ENCODE measurements at regions not wholly inside any gene's neighbourhood (a gene's known extent, or its start where the extent isn't known, plus 50 kb on each side); places are given as distances from the start of the nearest gene placed in this dataset.

DNA sequence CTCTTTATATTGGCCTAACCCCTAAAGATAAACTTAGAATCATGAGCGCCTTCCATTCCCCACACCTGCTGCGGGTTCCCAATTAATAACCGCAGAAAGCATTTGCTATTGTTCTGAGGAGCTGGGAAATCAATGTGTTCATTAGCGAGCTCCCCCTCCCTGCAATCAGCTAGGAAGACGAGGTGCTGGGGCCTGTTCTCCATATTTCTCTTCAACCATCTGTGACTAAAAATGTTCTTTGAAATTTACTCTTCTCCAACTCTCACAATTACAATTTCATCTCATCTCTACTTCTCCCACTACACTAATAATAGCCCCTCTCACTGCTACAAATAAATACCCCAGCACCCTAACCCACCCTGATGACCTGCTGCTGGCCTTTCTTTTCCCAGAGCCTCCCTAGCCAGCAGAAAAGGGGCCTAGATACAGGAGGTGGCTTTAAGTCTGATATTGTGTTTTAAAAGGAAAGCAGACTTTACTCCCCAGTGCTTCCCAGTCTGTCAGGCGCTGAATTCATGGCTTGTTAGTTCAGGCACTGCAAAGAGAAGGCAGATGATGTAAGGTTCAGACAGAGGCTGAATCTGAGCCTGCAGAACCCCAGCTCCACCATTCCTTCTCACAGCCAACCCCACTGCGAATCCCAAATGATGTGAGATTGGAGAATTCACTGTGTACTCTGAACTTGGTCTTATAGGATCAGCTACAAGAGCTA is 477.5 kb upstream of the DAB1 start:
- no peak for DNase-seq

DNA sequence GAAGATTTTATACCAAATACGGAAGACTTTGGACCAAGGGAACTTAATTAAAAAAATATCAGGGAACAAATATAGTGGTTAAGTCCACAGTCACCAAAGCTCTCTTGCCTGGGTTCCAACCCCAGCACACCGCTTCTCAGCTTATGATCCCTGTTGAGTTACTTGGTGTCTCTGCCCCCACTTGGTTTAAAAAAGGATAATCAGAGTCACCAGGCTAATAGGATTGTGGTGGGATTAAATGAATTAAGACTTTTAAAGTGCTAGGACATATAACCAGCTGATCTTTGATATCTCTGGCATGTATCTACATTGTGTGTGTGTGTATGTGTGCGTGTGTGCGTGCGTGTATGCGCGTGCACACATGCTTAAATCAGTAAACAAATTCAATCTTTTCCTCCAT is 474.7 kb upstream of the DAB1 start:
- no peak for DNase-seq

DNA sequence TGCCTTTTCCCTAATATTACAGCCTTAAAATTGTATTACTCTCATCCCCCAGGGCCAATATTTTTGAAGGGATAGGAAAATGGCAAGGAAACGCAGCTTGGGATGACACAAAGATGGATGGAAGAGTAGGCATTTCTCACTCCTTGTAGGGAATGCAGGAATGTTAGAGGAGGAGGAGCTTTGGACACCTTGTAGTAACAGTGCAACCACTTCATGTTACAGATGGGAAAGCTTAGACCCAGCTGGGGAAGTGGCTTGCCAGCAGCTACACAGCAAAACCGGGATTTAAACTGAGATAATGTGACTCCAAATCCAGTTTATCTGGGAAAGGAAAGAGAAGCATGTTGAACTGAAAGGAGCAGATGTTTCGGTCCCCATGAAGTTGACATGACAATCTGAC is 473.7 kb upstream of the DAB1 start:
- no peak for DNase-seq

DNA sequence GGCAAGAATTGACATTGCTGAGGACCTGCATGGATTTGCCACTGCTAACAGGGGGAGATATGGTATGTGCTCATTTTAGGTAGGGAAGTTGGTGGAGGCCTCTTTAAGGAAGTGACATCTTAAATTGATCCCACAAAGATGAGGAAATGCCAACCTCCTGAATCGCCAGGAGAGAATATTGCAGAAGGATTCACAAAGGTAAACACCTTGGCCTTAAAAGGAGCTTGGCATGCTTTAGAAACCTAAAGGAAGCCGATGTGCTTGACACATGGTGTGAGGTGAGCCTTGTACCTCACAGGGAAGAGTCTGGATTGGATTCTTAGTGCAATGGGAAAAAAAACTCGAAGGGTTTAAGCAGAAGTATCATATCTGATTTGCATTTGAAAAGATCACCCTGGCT is 470.5 kb upstream of the DAB1 start:
- no peak for DNase-seq

DNA sequence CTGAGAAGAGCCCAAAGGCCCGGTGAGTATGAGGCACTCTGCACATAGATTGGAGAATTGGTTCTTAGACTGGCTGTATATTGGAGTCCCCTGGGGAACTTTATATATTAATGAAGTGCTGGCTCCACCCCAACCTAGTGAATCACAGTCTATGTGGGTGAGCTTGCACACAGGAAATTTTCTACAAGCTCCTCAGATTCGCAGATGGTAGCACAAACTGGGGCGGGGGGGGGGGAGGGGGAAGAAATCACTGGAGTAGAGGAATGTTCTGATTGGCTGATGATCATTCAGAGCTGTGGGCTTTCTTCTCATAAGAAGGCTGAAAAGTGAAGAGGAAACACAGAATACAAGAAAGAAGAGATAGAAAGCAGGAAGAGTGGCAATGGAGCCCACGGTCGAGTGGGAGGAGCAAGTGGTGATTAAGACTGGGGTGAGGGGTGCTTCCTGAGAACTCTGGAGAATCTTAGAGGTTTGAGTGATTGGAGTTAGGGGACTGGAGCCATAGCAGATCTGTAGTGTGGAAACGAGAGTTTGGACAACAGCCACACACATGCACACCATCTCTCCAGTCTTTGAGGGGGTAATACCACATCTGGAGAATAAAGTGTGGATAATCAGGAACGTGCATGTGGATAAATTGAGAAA is 465.9 kb upstream of the DAB1 start:
- no peak for DNase-seq

DNA sequence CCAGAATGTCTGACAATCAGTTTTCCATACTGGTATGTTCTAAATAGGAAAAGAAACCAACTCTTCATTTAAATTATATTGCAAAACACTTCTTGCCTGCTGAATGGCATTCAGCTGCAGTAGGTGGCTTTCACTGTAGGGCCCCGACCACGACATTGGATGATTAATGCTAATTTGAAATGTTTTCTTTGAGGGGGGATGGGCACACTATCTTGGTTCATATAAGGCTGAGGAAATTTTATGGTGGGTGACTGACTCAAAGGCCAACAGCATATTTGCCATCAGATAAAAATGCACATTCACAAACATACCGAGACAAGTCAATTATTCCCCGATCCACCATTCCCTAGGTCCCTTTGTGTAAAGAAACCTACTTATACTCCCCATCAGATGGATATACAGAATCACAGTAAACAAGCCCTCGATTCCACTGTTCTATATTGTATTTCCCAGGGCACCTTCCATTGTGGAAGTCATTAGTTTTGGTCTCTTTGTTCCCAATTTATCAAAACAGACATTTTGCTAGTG is 464.2 kb upstream of the DAB1 start:
- no peak for DNase-seq

DNA sequence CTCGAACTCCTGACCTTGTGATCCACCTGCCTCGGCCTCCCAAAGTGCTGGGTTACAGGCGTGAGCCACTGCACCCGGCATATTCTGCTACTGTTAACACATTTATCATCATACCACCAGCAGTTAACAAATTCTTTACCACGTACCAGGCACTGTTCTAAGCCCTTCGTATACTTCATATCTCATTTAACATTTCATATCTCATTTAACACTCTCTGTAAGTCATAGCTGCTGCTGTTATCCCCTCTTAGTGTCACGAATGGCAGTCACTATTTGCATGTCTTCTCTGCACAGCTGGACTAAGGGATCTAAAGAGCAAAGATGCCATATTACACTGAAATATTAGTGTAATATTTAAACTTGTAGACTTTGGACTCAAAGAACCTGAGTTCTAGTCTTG is 462.5 kb upstream of the DAB1 start:
- DNase-seq: no peak

DNA sequence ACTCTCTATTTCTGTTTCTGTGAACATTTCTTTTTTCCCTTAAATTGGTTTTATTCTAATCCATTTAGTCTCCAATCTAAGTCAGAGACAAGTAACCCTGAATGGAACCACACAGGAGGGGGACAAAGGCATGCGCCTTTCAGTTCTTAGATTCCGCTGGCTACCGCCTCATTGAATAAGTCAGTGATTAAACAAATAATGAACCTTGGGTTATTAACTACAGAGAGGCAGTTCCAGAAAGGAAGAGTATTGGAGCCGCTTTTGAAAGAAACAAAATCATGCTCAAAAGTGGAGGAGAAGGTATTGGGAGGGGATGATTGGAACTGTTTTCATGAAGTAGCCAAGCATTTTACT is 459.8 kb upstream of the DAB1 start:
- no peak for DNase-seq

DNA sequence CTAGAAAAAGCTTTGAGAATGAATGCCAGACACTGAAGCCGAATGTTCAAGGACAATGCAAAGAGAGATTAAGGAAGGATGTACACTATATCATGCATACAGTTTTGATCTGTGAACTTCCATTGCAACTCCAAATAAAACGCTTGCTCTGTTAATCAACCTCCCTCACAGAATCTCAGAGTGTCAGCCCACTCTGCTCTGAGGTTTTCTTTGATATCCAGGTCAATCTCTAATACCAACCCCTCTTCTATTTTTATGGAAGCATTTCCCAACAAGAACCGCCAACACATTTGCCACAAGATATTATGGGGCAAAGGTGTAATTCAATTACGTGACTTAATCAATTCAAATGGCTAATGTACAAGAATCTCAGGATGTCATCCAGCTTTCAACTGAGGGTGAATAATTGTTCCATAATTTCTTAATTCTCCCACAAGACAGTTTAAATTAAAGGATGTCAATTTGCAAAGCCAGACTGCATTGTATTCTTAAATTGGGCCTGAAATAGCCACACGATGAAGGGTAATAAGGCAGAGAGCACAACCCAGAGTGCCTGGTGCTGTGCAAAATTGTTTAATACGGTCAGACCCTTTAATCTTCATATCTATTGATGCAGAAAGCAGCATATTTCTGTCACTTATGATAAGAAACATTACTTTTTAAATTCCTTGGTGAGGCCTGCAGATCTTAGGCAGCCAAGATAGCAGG is 459.2 kb upstream of the DAB1 start:
- DNase-seq: no peak

DNA sequence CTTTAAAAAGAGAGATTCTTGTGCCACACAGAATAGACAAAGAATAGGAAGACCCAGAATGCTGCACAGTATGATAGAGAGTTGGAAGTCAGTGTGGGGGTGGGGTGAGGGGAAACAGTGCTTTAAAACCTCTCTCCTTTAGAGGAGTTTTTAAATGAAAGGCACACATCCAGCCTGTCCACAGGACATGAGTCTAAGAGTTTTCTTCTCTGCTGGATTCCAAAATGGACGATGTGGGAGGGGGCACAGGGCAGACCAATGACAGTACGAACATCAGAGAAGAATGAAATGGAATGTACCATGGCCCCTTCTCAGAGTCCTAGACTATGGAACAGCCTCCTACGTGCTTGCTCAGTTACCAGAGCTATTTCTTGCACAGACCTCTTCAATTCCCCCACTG is 458.2 kb upstream of the DAB1 start:
- no peak for DNase-seq

DNA sequence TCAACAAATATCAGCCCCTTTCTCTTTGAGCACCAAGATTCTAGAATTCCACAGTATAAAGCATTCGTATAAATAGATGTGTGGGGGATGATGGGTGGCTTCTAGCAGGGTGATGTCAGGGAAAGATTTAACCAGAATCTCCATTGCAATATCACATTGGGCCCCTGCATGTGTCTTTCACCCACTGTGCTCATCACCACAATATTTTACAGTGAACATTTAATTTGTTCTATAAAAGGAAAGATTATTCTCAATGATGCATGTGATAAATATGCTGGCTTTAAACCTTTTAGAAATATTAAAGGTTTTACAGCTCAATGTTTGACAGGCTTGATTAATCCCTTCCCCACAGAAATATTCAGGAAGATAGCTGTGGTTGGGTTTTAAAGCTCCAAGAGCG is 457.8 kb upstream of the DAB1 start:
- DNase-seq: no peak

DNA sequence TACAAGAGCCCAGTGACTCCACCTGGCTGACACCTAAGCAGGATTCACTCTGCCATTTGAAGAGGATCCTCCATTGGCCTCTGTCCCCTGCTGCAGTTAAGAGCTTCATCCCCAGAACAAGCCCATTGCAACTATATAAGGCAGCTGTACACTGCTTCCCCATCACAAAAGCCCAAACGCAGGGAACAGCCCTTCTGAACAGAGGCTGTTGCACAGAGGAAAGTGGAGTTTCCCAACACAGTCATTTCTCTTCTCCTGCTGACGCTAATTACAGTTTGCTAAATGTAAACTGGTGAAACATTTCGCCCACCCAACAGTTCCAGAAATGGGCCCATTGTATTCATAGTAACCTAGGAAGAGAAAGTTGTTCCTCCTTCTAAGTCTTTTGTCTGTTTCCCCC is 455.8 kb upstream of the DAB1 start:
- DNase-seq: no peak

DNA sequence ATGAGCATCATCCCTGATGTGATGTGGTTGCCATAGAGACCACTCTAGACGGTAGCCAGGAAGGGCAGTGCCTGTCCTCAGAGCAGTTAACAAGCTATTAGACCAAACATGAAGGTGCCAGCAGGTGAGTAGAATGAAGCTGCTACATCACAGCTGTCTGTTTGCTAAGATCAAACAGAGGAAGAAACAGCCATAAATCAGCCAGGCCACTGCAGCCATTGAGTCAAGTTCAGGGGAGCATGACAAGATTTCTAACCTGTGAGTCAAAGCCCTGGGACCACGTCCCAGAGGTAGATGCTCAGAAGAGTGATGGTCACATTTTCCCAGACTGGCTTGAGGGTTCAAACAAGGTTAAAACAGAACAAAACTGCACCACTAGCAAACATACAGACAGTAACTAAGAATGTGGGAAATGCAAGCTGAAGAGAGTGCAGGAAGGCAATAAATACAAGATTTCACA is 450.6 kb upstream of the DAB1 start:
- no peak for DNase-seq

DNA sequence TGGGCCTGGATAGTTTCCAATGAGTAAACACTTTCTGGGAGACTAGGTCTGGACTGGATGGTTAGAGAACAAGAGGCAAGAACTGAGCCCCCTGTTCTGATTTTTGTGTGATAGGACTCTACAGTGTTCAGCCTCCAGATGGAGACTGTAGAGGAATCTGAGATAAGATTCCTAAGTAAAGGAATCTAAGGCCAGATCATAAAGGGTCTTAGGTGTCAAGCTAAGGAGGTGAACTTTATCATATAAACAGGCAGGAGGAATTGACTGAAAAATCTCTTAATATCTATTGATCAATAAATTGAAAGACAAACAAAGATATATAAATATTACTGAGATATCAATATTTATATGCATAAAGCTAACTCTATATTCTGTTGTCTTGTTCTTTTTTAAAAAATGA is 449.1 kb upstream of the DAB1 start:
- DNase-seq: no peak

DNA sequence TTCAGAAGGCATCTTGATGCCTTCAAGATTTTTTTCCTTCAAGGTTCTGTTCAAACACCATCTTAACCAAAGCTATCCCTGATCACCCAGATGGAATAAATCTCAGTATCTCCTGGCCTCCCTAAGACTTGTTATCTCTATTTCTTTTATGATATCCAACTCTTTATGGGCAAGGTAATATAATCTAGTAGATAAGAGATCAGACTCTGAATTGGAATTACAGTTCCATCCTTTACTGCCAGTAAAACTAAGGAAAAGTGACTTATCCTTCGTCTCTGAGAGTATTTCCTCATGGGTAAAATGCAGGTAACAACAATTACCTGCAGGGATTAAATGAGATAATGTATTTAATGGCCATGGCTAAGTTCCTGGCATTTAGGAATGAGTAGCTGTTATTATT is 445.0 kb upstream of the DAB1 start:
- DNase-seq: no peak

DNA sequence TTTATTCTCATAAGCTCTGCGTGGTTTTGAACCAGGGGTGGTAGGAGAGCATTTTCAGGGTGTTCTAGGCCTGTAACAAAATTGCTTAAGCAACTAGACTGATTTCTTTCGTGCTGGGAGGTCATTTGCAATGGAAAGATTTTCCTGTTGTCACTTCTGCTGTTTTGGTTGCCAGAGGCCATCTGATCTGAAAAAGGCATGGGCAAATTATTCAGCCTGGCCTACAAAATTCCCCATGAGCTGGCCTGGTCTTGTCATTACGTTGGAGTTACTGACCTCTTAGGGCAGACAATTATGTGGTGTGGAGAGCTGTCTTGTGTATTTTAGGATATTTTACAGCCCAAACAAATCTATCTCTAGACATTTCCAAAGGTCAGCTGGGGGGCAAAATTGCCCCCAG is 444.4 kb upstream of the DAB1 start:
- no peak for DNase-seq

DNA sequence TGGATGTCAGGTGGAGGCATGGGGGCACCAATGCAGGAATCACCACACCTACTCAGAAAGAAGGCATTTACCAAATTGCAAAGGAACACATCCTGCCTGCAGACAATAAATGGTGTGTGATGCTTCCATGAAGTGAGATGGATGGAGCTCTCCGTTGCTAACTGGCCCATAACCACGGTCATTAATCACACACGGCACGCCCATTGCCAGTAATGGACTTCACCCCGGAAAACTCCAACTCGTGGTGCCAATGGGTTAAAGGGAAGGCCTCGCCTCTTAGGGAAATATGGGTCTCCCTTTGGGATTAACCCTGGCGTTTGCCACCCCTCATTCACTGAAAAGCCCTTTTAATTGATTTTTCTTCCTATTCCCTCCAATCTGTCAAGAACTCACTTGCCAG is 443.1 kb upstream of the DAB1 start:
- no peak for DNase-seq

DNA sequence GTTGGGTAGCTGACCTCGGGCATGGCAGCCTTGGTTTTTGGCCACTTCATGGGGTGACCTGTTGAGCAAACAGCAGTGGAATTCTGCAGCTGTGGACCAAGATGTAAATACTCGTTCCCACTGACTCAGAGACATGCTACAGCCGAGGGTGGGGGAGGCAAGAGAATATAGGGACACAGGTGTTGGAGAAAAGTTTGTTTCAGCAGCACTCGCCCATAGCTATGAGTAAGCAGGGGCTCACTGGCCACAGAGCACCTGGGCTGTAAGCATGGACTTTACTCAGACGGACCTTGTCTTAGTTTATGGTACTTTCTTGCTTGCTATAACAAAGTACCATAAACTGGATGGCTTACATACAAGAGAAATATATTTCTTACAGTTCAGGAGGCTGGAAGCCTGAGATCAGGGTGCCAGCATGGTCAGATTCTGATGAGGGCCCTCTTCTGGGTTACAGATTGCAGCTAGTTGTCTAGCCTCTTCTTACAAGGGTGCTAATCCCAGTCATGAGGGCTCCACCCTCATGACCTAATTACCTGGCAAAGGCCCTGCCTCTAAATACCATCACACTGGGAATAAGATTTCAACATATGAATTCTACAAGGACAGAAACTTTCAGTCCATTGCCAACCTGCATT is 437.2 kb upstream of the DAB1 start:
- DNase-seq: no peak

DNA sequence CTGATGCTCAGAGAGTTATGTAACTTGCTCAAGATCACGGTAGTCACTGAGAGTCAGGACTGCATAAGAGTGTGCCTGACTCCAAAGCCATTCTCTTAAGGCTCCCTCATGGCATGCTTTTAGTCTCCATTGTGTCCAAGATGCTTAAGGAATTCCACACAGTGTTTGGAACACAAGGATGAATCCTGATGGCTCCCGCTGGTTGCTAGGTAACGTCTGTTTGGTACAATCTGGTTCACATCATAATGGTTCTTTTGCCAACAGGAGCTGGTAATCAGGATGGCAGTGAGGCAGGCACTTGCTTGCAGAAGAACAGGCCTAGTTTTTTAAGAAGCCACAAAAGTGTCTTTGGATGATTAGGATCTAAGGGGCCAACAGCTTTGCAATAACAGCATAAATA is 436.5 kb upstream of the DAB1 start:
- no peak for DNase-seq

DNA sequence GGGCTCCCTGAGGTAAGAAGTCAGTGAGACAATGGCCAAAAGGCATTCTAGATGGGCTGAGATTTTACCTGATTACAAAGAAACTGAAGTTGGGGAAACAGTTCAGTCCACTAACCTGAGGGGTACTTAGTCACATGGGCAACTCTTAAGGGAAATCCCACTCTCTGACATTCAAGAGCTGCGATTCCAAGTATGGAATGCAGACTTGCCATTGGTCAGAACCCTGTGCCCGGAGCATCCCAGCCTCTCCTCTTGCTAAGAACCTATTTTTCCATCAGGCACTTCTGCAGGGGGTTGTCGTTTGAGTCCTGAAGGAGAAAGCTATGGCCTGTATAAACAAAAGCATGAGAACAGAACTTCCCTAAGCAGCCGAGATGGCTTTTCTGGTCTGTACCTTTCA is 434.9 kb upstream of the DAB1 start:
- DNase-seq: no peak

DNA sequence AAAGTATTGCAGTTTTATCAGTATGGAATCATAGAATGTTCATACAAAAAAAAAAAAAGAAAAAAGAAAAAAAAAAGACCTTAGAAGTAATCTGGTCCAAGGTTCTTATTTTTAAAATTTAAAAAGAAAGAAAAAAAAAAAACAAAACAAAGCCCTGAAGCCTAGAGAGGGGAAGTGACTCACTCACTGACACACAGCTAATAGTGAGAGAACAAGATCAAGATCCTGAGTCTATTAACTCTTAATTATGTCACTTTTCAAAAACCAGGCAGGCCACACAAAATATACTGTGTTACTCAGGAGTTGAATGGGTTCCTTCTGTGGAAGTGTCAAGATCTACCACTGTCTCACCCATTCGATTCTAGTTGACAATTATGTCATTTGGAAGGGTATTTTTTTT is 433.9 kb upstream of the DAB1 start:
- DNase-seq: no peak

DNA sequence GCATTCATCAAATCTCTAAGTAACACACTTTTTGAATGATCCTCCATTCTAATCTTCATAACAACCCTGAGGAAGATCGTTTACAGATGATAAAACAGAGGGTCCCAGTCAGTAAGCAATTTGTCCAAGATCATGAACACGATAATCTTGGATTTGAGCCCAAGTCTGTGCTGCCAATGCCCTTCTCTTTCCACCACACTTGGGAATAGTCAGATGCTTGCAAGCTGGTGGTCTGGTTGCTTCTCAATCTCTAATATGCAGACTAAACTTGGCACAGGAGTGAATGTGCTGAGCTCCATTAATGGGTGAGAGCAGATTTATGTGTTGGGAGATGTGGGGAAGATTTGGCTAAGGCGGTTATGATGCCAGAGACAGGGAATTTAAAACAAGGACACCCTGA is 430.6 kb upstream of the DAB1 start:
- no peak for DNase-seq

DNA sequence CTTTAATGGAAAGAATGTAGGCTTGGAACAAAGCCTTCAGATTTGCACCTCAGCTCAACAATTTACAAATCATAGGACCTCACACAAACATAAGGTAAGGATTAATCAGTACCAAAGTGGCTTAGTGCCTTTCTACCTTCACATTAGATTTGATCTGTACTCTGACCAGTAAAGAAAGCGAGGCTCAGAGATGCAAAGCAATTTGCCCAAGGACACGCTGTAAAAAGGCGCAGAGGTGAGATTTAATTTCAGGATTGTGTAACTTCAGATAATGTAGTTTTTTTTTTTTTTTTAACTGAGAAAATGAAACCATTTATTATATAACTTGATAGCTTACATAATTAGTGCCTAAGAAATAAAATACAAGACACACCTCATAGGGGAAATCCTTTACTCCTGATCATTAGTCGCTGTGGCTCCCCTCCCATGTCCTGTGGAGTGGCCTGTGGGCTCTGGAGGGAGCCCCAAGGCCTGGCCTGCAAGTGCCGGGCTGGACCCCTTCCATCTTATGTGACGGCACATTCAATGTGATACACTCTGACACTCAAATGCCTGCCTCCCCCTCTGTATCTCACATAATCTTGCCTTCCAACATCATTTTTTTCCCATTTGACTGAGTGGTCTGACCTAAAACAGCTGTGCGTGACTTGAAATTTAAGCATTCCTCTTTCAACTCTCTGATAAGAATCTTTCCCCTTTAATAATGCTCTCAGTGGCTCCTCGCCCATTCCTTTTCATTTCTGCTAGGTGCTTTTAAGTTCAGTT is 426.5 kb upstream of the DAB1 start:
- no peak for DNase-seq
